ENCODE measurements at regions not wholly inside any gene's neighbourhood (a gene's known extent, or its start where the extent isn't known, plus 50 kb on each side); places are given as distances from the start of the nearest gene placed in this dataset.

- no peaks in the 10 kb centered on the region for H3K4me1 ChIP-seq
- H3K36me3 ChIP-seq, result no peaks in the 10 kb centered on the region
- no peaks in the 10 kb centered on the region for H3K27me3 ChIP-seq
- intact Hi-C loops (cut with DNase I), result no loop called here
- no peaks in the 10 kb centered on the region for H3K9me3 ChIP-seq
- no peak overlapping the region for H3K27ac ChIP-seq
- DNase-seq (no peak), ATAC-seq (no peak)
- no peak overlapping the region for H3K4me3 ChIP-seq
- TF ChIP-seq CTCF (IDR thresholded peaks at IDR 0.05), result no peak
- TF ChIP-seq POLR2A (IDR thresholded peaks at IDR 0.05), result no peak
- 32% methylated on average over 3 of the region's 3 CpGs for whole genome bisulfite sequencing (ENCODE audit: insufficient coverage, low coverage, low lambda C conversion rate, missing lambda C conversion rate)
Measured at GRCh38 chr17:71262586-71262985, 858.2 kb upstream of the SOX9 start.

DNA sequence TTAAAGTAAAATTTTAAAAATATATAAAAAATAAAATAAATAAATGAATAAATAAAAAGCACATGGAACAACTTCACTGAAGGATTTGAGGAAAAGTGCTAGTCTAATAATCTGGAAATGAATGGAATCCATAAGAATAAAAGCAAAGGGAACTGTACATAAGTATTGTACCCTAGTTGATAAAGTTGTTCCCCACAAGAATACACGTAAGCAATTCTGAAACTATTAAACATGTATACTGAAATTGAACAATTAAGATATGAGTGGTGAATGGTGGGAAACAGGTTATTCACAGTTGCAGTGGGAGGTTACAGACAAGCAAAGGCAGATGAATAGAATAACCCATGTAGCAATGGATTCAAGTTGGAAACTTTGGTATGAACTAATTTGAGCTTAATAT is 853.2 kb upstream of the SOX9 start:
- intact Hi-C loops (cut with DNase I), result no loop called here
- Histone ChIP-seq H3K4me3 (no peak overlapping the region), H3K36me3 (no peaks in the 10 kb centered on the region), H3K9me3 (no peaks in the 10 kb centered on the region), H3K27ac (no peak overlapping the region), H3K27me3 (no peaks in the 10 kb centered on the region), H3K4me1 (no peaks in the 10 kb centered on the region)
- TF ChIP-seq POLR2A (IDR thresholded peaks at IDR 0.05) (no peak), CTCF (IDR thresholded peaks at IDR 0.05) (no peak)
- ATAC-seq, result no peak
- no peak for DNase-seq
- WGBS (ENCODE audit: insufficient coverage, low coverage, low lambda C conversion rate, missing lambda C conversion rate), result 36% methylated on average over 1 of the region's 1 CpG

DNA sequence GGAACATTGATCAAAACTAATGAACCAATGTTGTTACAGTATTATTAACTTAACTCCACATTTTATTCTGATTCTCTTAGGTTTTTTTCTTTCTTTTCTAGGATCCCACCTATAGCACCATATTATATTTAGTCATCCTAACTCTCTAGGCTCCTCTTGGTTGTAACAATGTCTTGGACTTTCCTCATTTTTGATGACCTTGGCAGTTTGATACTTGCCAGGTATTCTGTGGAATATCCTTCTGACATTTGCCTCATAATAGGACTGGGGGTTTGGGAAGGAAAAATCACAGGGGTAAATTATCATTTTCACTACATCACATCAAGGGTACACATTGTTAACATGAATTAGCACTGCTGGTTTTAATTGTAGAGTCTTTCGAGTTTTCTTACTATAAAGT is 851.6 kb upstream of the SOX9 start:
- 56% methylated on average over 1 of the region's 1 CpG for WGBS (ENCODE audit: insufficient coverage, low coverage, low lambda C conversion rate, missing lambda C conversion rate)
- ATAC-seq, result no peak
- intact Hi-C loops (cut with DNase I), result no loop called here

GRCh38 chr17:71273441-71273840 is 847.4 kb upstream of the SOX9 start:
- 74% methylated on average over 2 of the region's 2 CpGs for WGBS (ENCODE audit: insufficient coverage, low coverage, low lambda C conversion rate, missing lambda C conversion rate)
- TF ChIP-seq CTCF (IDR thresholded peaks at IDR 0.05) (no peak), POLR2A (IDR thresholded peaks at IDR 0.05) (no peak)
- Histone ChIP-seq H3K9me3 (no peaks in the 10 kb centered on the region), H3K27ac (no peak overlapping the region), H3K27me3 (no peaks in the 10 kb centered on the region), H3K4me3 (no peak overlapping the region), H3K4me1 (no peaks in the 10 kb centered on the region), H3K36me3 (no peaks in the 10 kb centered on the region)
- no peak for DNase-seq
- intact Hi-C loops (cut with DNase I), result no loop called here
- no peak for ATAC-seq

More for the DNA sequence above, 851.6 kb upstream of the SOX9 start:
- Histone ChIP-seq H3K36me3 (no peaks in the 10 kb centered on the region), H3K27ac (no peak overlapping the region), H3K27me3 (no peaks in the 10 kb centered on the region), H3K4me3 (no peak overlapping the region), H3K4me1 (no peaks in the 10 kb centered on the region), H3K9me3 (no peaks in the 10 kb centered on the region)
- DNase-seq, result no peak
- TF ChIP-seq POLR2A (IDR thresholded peaks at IDR 0.05), result no peak
- TF ChIP-seq CTCF (IDR thresholded peaks at IDR 0.05), result no peak

- no peaks in the 10 kb centered on the region for H3K36me3 ChIP-seq
- no peak for TF ChIP-seq CTCF (IDR thresholded peaks at IDR 0.05)
- TF ChIP-seq POLR2A (IDR thresholded peaks at IDR 0.05), result no peak
- H3K4me1 ChIP-seq, result no peaks in the 10 kb centered on the region
- H3K4me3 ChIP-seq, result no peak overlapping the region
- no peak overlapping the region for H3K27ac ChIP-seq
- H3K27me3 ChIP-seq, result no peaks in the 10 kb centered on the region
- ATAC-seq, result no peak
- intact Hi-C loops (cut with DNase I), result no loop called here
- WGBS (ENCODE audit: insufficient coverage, low coverage, low lambda C conversion rate, missing lambda C conversion rate), result 79% methylated on average over 6 of the region's 6 CpGs
- DNase-seq, result no peak
- no peaks in the 10 kb centered on the region for H3K9me3 ChIP-seq
Measured at GRCh38 chr17:71276079-71276478, 844.7 kb upstream of the SOX9 start.
